Epithelial cell of proximal tubule (primary cell): ENCODE measurements at regions not wholly inside any gene's neighbourhood (a gene's known extent, or its start where the extent isn't known, plus 50 kb on each side); places are given as distances from the start of the nearest gene placed in this dataset.

Source experiments
- DNase-seq: peaks from one replicate; pipeline ENCODE4 v3.0.0-alpha.2; 2011; ENCODE audit warnings: low read depth
- H3K4me3 ChIP-seq: 2 replicates; pipeline ENCODE4 v1.5.1; 2011; ENCODE audit warnings: low read depth, mild to moderate bottlenecking, low read length
- CTCF ChIP-seq: conservative IDR thresholded peaks from 2 replicates; pipeline ENCODE4 v1.5.1; 2012; ENCODE audit warnings: low read depth, mild to moderate bottlenecking, low read length

- no peak for TF ChIP-seq CTCF
- no peak for DNase-seq
- no peak overlapping the region for H3K4me3 ChIP-seq
Observed at GRCh38 chrX:14476205-14476604, 53.1 kb upstream of the GLRA2 start.

GRCh38 chrX:14449773-14450172, 79.6 kb upstream of the GLRA2 start:
- TF ChIP-seq CTCF = no peak
- no peak overlapping the region for H3K4me3 ChIP-seq
- DNase-seq = no peak

- no peak overlapping the region for H3K4me3 ChIP-seq
- no peak for TF ChIP-seq CTCF
- no peak for DNase-seq
Observed at GRCh38 chrX:14448406-14448805, 80.9 kb upstream of the GLRA2 start.

GRCh38 chrX:14440106-14440505, 89.2 kb upstream of the GLRA2 start:
- H3K4me3 ChIP-seq = no peak overlapping the region
- no peak for TF ChIP-seq CTCF
- no peak for DNase-seq

- TF ChIP-seq CTCF = no peak
- DNase-seq = no peak
- no peak overlapping the region for H3K4me3 ChIP-seq
Observed at GRCh38 chrX:14427614-14428013, 101.7 kb upstream of the GLRA2 start.

GRCh38 chrX:14420841-14421240, 108.5 kb upstream of the GLRA2 start:
- no peak for TF ChIP-seq CTCF
- no peak overlapping the region for H3K4me3 ChIP-seq
- no peak for DNase-seq

GRCh38 chrX:14412686-14413085, 116.7 kb upstream of the GLRA2 start:
- no peak overlapping the region for H3K4me3 ChIP-seq
- no peak for DNase-seq
- no peak for TF ChIP-seq CTCF
